ENCODE measurements at regions not wholly inside any gene's neighbourhood (a gene's known extent, or its start where the extent isn't known, plus 50 kb on each side); places are given as distances from the start of the nearest gene placed in this dataset.

DNA sequence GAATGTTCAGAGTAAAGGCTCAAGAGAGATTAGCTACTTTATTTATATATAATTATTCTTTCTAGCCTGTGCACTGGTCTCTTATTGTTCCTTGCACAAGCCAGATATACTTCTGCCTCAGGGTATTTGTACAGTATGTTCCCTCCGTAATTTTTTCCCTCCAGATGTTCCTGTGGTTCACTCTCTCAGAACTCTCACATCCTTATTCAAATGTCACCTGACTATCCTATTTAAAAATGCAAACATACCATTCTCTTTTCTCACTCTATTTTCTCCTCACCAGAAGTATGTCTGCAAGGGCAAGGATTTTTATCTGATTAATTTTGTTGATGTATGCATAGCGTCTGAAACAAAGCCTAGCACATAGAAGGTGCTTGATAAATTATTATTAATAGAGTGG is 64.0 kb upstream of the CERS6 start:
- DNase-seq, result peak; percentile 89

DNA sequence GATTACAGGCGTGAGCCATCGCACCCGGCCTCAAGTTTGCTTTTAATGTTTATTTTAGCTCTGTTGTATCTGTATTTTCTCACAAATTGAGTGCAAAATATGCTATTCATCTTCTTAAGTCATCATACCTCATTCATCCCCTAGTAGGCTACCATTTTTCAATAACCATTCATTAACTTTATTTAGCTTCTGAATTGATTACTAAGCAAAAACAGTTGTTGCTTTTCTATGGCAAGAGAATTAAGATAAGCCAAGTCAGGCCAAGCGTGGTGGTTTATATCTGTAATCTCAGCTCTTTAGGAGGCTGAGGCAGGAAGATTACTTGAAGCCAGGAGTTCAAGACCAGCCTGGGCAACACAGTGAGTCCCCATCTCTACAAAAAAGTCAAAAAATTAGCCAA is 63.3 kb upstream of the CERS6 start:
- DNase-seq, result no peak

DNA sequence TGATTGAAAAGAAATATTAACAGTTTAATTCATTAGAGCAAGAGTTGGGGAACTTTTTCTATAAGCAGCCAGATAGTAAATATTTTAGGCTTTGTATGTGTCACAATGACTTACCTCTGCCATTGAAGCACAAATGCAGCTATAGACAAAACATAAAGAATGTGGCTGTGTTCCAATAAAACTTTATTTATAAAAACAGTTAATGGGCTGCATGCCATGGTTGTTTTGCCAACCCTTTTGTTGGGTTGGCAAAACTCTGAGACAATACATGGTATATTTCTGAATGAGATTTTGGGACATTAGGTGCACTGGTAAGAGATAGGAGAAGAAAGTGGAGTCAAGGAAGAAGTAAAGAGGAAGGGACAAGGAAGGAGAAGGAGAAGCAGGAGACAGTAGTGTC is 61.8 kb upstream of the CERS6 start:
- no peak for DNase-seq

DNA sequence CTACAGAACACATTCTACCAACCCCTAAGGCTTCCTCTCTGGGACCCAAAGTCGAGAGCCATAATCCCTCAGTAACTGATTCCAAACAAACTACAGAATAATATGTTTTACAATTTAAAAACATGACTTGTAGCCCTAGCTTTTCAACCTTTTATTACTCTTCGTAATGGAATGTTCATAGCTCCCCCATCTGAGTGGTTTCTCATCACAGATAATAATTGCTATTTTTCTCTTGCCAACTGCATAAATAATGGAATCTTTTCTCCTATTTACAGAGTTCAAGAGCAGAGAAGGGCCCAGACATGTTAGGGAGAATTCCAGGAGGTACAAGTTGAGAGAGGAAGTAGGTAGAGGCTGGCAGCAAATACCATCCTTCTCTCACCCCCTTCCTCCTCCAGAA is 59.9 kb upstream of the CERS6 start:
- no peak for DNase-seq

DNA sequence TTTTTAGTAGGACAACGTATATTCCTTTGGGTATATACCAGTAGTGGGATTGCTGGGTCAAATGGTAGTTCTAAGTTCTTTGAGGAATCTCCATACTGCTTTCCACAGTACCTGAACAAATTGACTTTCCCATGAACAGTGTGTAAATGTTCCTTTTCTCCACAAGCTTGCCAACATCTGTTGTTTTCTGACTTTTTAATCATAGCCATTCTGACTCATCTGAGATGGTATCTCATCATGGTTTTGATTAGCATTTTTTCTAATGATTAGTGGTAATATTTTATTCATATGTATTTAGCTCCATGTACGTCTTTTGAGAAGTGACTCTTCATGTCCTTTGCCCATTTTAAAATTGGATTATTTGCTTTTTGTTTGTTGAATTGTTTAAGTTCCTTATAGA is 58.4 kb upstream of the CERS6 start:
- DNase-seq, result no peak

DNA sequence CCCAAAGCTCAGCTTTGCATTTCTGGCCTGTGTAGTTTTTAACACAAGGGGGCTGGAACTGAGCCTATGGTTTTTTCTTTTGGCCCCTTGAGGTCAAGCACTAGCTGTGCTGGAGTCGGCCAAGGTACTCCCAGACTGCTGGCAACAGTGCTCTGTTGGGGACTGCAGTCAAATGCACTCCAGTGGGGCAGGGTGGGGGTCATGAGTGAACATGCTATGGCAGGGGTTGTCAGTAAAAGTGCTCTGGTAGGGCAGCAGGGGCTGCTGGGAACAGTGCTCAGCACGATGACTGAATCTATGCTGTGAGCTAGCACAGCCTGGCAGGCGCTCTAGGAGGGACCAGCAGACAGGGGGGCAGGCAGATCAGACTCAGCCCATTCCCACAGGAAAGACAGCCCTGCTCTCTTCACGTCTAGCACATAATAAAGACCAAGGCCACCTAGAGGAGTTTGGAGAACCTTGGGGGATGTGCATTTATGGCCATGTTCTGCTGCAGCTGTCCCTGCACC is 55.0 kb upstream of the CERS6 start:
- DNase-seq, result no peak

DNA sequence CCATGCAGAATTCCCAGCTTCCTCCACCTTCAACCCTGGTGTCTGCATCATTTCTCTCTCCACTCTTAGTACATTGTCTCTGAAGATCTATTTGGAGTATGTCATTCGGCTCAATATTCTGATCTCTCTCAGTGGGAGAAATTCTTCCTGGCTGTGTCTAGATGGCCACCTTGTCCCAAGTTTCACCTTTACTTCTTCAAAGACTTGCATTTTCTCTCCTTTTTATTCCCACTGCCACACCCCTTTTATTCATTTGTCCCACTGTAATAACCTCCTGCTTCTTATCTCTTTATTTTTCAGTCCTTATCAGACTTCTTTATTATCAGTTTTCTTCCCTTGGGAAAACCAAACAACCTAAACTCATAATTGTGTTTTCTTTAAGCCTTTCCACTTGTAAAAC is 54.3 kb upstream of the CERS6 start:
- DNase-seq, result no peak

DNA sequence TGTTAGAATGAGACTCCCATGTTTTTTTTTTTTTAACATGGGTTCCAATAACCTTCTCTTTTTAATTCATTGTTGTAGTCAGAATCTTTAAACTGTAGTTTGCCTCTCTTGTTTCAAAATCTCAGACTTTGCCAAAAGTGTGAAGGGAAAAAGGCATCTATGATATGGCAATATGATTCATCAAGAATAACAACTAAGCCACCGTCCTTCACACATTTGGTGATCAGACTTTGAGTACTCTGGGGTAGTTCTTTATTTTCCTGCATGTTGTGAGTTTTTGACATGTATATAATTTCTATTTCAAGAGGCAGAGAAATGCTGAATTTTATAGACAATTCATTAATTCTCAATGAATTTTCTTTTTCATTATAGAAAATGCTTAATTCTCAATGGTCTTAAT is 53.5 kb upstream of the CERS6 start:
- no peak for DNase-seq

DNA sequence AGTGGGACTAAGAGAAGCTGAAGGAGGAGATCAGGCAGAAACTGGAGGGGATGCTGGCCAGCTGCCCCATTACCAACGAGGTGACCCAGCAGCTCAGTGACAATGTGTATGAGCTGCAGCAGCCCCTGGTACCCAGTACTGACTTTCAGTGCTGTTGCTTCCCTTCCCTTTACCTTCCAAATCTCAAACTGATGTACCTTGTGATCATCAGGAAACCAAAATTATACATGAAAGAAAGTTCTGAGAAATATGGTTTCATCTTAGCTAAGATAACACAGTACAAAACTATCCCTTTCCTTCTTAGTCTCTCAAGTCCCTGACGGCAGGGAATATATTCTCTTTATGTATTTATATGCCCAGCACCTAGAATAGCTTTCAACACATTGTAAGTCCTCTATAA is 52.3 kb upstream of the CERS6 start:
- DNase-seq, result no peak

DNA sequence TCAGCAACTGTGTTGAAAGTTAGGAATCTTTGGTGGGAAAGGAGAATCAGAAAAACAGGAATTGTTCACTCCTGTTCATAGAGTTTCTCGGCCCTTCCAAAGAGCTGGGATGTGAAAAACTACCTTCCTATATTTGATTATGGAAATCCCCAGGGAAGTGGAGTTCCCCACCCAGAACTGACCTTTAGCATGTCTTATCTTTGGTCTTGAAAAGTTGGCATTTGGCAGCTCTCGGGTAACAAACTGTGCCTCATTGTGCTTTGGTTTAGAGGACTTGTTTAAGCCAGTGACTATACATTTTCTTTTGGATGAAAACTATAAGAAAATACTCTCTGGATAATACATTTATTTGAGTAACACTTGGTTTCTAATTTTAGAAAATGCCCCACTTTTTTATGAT is 51.3 kb upstream of the CERS6 start:
- DNase-seq, result no peak
